NCI-H2227 treated with DMSO at 0.1 percent for 48 hours (cell line): ENCODE measurements at regions not wholly inside any gene's neighbourhood (a gene's known extent, or its start where the extent isn't known, plus 50 kb on each side); places are given as distances from the start of the nearest gene placed in this dataset.

Experiments used
- DNase-seq: peaks from one replicate; lab custom pipeline; 2025; lab: John Stamatoyannopoulos, UW

DNA sequence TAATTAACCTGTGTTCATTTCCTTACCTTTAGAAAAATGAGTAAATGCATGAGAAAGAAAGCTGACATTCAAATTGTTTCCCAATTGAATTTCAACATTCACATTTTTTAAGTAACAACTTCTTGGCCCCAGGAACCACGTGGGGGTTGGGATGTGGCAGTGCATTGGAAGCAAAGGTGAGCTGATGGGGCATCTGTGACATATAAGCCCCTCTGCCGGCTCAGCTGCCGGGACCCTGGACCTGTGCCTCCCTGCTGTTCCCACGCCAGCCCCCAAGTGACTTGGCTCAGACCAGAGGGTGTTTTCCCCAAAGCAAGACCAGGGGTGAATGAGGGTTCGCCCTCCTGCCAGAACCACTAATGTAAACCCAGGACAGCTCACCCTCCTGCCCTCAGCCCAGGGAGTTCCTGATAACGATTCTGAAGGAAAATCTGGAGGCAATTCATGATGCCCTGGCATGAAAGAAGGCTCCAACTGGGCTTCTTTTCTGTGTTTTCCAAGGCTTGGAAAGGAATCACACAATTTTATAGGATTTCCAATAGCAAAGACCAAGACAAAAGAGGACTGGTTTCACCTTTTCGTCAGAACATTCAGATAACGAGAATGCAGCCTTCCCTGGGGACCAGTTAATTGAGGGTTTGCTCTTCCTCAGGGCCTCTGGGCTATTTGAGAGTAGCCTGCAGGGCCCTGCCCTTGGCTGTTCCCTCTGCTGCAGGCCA, 193.2 kb upstream of the TWIST2 start:
- no peak for DNase-seq

DNA sequence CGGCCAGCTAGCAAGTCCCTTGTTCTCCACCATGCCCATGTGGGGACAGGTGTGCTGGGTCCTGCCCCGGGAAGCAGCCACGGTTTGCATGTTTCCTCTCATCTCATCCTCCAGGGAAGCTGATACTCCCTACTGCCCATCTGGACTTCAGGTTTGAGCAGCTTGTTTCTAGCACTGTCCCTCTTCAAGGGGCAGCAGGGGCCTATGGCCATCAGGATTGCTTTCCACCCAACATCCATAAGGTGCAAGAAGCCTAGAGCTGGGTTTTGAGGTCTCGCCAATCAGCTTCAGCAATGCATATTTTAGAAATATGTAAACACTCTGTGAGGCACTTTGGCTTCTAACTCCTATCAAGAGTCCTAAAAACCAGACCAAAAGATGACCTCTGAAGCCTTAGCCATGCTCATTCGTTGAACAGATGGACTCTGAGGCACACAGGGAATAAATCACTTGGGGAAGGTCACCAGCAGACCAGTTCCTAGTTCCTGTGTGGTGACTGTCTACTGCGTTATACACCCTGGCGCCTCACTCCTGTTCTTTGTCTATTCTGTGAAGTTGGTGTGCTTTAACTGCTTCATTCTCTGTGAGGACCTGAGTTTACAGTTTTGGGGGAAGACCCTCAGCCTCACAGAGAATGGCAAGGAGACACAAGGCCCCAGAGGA, 192.6 kb upstream of the TWIST2 start:
- no peak for DNase-seq

DNA sequence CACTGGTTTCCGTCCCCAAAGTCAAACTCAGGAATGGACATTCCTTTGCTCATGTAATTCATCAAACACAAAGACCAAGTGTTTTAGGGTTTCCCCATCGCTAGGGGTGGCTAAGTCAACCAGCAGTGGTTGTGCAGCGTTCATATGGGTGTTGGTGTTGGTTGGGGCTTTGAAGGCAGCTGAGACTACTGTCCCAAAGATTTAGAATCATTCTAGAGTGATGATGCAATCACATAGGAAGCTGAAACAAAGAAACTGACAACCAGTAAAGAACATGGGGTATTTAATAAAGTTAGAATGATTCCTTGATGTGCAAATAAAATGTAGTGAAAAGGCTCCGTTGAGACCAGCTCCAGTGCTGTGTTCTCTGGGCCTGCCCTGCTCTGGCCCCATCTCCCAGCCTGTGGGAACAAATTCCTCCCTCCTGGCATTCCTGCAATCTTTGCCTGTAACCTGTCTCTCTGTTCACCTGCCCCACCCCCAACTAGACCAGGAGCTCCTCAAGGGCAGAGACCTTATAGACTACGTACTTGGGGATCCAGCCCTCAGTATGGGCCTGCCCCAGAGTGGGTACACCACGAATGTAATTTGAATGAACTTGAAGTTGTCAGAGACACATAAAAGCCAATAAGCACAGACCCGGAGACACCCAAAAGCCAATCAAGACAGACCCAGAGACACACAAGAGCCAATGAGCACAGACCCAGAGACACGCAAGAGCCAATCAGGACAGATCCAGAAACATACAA, 191.7 kb upstream of the TWIST2 start:
- no peak for DNase-seq

DNA sequence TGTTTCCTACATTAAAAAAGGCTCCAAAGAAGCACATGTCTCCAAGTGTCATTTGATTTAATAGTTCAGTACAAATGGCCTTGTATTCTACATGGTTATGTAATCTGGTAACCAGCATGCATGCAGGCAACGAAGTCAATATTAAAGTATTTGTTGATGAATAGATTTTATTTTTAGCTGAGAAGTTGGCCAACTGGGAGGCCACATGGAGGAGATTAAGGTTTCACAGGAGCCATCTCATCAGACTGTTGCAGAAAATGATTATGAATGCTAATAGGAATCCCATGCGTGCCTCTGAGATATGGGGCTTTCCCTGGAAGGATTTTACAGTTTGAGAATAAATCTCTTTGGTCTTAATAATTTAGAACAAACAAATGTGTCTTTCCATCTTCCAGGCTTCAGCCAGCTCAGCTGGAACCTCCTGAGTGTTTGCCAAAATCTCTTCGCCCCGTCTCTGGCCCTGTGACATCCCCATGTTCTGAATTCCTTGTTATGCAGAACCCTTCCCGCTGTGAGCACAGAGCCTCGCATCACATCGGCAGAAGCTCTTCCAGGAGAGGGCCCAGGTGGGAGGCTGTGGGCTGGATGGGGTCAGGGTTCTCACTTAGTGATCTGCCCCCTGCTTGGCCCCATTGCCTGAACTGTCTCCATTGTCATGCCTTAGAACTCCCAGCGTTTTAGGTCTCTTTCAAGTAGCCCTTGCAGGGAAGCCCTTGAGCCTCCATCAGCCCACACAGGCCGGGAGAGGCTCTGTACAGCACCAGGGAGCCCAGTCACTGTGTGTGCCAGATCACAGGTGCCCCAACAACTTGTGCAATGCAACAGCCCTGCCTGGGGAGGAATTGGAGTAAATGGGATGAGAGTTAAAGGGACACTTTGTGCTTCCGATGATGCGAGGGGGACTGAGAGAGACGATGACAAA, 190.5 kb upstream of the TWIST2 start:
- no peak for DNase-seq

DNA sequence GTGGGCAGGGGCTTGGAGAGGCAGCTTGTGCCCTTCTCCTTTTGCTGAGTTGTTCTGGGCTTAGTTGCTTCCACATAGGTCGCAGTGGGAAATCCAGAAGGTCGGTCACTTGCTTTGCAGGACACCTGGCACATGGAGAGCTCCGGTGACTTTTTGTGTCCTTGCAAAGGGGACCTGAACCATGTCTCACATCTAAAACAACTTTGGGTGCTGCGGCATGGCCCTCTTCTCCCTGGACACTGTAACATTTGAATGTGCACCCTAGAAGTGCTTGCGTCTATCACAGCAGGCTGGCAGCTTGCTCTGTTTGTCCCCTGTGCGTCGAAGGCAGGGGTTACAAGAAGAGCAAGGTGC, 189.9 kb upstream of the TWIST2 start:
- no peak for DNase-seq

DNA sequence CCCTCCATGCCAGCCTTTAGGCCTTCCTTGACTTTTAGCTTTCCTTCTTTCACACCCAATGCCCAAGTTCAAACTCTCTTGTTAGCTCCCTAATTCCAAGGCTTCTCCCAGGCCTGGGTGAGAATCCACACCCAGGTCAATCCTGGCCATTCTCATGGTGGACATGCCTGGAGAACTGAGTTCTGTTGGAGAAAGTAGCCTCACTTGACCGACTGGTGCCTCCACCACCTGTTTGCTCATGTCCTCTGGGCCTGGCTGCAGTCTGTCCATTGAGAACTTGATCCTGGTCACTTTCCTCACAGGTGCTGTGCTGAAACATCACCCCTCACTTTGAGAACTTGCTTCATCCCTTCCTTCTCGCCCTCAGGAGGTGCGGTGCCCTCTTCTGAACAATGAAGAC, 189.1 kb upstream of the TWIST2 start:
- DNase-seq = no peak

DNA sequence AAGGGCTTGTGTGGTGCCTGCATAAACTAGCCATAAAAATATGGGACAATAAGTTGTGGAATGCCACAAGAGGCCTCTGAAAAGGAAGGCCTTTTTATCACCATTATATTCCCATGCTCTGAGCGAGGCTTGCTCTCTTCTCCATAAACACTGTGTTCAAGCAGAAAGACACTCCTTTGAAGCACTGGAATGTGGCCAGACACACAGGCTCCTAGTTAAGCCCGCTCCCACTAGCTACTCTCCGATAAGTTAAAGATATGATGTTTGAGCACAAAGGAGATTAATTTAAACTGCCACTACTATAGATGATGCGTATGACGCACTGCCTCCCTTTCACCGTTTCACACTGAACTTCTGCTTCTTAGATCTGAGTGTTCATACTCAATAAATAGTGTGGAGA, 188.7 kb upstream of the TWIST2 start:
- DNase-seq = no peak

DNA sequence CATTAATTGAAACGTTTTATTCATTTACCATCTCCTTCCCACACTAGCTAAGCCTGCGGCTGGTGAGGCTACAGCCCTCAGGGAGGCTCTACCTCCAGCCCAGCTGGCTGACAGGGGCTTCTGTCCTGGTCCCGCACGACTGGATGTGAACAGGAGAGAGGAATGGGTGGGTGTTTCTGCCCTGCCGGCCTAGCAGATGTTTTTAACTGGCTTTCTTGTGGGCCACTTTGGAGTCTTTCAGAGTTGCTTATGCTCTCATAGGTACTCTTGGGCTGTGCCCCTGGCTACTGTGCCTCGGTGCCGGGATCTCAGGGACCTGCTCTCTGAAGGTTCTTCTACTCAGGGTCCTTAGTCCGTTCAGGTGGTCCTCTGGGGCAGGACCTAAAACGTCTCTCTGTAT, 184.3 kb upstream of the TWIST2 start:
- DNase-seq = no peak

DNA sequence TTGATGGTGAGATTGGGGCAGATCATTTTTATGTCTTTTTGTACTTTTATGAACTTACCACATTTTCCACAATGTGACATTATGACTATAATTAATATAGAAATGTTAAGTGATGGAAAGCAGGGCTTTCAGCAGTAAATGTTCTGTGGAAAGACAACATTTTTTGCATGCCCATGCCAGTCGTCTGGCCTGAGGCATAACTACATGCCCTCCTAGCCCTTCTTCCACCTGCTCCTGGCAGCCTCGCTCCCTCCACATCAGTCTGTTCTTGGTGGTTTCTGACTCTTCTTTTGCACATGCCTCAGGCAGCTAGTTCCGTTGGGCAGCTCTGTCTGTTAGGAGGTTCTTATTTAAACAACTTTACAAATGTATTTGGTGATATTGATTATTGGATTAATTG, 182.0 kb upstream of the TWIST2 start:
- no peak for DNase-seq

DNA sequence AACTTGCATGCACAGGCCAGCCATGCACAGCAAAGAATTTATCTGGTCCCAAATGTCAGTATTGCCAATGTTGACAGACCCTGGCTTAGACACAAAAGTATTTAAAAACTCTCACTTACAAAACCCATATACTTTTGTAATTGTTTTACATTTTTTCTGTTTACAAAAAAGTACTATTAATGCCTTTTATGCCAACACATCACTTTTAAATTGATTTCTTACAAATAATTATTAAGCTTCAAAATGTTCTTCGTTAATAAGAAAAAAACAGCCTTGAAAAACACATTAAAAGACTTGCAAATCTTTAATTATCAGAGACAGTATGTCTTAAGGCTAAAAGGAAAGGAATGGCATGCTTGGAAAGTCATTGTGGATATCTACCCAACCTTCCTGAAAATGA, 181.3 kb upstream of the TWIST2 start:
- DNase-seq = no peak

DNA sequence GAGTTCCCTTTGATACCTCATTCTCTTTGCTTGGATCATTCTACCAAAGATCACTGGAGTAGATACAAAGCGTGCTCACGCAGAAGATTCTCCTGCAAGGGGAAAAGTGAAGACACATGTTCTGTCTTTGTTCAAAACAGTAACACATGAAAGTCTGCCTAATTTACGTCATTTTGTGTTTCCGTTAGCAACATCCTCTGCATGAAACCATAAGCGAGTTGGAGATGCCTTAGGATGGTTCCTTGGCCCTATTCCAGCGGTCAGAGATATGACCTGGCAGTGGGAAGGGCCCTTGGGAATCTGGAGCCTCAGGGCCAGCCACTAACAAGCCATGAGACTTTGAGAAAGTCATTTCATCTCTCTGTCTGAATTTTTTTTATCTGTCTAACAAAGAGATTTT, 180.9 kb upstream of the TWIST2 start:
- no peak for DNase-seq

DNA sequence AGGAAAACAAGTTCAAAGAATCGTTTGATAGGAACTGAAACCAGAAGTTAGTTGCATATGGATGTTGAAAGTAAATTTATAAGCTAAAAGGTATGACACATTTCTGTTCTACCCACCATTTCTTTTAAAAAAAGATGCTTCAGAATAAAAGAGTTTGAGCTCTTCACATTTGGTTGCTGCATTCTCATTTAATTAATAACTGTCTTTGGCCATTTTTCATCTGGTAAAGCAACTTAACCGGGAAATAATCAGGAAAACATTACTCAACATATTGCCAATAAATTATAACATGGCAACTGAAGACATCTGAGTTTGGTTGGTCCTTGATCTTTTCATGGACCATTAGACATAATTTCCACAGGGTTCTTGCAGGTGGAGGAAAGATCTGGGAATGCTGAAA, 180.2 kb upstream of the TWIST2 start:
- no peak for DNase-seq

DNA sequence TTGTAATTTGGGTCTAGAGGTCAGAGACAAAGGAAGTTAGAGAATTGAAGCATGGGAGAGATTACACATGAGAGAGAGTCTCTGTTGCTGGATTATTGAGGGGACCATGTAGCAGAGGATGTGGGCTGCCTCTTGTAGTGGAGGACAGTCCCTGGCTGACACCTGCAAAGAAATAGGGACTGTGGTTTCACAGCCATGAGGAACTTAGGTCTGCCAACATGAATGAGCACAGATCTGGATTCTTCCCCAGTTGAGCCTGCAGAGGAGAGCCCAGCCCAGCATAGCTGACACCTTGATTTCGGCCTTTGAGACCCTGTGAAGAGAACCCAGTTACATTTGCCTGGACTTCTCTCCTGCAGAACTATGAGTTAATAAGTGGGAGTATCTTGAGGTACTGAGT, 179.5 kb upstream of the TWIST2 start:
- no peak for DNase-seq

DNA sequence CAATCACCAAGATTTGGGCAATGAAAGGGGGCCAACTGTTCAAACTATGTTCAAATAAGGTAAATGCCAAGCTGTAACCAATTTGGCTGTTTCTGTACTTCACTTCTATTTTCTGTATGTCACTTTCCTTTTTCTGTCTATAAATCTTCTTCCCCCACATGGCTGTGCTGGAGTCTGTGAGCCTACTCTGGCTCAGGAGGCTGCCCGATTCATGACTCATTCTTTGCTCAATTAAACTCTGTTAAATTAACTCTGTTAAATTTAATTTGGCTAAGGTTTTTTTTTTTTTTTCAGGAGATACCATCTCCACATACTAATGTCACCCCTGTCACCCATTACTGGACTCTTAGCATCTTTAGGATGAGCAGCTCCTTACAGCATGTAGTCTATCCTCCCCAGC, 178.8 kb upstream of the TWIST2 start:
- no peak for DNase-seq

DNA sequence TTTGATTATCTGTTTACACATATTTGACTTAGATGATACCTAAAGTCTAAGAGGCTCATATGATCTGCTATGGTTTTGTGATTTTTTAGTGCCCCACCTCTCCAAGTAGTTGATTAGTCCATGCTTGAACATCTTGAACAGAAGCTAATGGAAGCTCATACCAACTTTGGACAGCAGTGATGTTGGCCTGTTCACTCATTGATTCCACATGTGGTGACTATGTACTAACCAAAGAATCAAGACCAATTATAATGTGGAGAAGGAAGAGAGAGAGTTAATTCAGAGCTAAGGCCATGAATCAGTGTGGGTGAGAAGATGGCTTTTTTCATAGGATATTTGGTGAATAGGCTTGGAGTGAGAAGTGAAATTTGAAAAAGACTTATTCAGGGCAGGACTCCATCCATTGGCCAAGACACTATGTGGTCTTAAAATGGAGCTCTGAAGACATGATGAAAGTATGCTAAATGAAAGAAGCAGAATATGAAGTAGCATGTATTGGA, 178.3 kb upstream of the TWIST2 start:
- no peak for DNase-seq

DNA sequence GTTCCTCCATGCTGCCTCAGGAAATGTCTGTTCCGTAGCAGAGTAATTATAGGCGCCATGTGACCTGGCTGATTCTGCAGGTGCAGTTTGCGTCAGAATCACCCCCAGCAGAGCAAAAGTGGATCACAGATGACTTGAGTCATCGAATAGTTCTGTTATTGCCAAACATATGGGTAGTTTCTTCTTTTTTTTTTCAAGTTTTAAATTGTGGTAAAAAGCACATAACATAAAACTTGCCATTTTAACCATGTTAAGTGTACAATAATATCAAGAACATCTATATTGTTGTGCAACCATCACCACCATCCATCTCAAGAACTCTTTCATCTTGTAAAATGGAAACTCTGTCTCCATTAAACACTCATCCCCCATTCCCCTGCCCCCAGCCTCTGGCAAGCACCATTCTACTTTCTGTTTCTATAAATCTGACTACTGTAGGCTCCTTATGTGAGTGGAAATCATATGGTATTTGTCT, 177.7 kb upstream of the TWIST2 start:
- no peak for DNase-seq

DNA sequence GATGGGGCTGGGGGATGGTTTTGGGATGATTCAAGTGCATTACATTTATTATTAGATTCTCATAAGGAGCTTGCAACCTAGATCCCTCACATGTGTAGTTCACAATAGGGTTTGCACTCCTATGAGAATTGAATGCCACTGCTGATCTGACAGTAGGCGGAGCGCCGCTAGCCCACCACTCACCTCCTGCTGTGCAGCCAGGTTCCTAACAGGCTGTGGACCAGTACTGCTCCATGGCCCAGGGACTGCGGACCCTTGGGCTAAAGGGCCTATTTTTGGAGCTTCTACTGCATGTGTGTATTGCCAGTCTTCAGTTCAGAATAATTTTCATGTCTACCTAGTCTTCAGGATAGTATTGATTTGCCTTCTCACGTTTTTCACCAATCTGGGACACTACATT, 165.3 kb upstream of the TWIST2 start:
- DNase-seq = no peak

DNA sequence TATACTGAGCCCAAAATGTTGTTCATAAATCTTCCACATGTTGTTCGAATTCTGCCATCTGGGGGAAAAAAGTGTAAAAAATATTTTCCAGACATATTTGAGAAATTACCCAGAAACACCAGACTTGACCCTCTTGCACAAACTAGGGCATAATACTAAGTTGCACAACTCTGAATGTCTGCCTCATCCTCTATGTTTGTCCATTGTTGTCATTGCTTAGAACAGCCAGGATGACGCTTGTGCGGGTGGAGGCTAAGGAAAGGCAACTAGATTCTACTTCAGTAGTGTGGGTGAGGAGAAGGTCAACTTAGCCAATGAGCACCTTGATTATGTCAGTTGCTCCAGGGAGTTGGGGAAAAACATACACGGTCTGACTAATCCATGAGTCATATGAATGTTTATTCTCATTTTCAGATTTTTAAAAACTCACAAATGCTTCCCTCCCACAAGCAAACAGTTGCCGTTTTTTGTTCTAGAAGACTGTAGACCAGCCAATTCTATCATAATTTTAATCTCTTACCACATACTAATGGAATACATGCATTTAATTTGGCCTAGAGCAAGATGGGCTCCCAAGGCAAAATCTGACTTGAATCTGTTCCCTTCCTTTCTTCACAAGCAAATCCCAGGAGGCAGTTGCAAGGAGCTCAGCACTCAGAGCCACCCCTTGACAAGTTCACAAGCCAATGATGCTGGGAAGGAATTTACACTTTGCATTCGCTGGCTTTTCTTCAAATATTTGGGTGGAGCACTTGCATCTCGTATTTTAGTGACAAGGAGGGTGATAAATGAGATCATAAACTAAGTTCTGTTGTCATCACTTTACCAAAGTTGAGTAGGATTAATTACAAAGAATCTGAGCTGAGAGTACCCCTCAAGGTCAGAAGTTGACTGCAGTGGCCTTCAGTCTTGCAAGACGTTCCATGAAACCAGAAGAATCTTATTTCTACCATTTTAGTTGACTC, 163.2 kb upstream of the TWIST2 start:
- no peak for DNase-seq

DNA sequence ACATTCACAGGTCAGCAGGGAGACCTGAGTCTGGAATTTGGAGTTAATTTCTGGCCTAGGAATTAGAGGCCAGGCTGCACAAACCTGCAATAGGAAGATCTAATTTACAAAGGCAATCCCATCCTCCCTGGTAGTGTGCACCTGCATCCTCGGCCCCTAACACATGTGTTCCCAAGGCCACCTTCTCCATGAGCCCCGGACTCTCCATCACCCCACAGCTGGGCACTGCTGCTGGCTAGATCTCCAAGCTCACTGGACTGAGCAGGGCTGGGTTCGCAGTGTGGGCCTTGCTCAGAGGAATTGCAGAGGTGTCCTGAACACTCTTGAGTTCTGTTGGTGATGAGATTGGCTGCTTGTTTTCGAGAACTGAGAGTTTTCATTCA, 162.6 kb upstream of the TWIST2 start:
- no peak for DNase-seq

DNA sequence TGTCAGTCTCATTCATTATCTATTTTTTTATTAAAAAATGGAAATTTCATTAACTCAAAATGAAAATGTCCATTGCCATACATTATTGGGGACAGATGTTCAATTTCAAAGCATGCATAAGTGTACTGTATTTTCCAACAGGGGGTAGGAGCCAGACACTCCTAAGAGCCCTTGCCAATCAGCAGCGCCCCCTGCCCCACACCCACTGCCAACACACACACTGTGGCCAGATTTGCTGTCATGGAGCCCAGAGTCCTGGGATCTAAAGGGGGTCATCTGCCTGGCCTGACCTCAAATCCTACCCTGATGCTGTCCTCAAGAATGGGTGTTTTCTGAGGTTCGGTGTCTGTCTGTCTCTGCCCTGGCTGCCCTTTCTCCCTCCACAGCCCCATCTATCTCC, 162.2 kb upstream of the TWIST2 start:
- no peak for DNase-seq

DNA sequence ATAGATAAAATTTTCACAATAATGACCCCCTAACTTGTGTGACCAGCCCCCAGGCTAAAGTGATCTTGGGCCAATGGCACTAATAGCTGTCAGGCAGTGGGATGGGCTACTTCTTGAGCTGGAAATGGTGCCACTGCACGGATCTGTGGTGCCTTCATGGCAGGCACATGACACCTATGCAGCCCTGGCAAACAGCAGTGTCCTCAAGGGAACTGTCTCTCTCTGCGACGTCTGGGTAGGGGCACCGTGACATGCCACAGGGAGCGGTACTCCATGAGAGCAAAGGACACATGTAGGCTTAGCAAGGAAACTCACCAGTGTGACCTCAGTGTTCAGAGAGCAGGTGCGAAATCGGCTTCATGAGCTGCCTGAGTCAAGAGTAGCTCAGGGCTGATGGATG, 161.7 kb upstream of the TWIST2 start:
- DNase-seq = no peak
